AG09319 (cell line): ENCODE measurements at regions not wholly inside any gene's neighbourhood (a gene's known extent, or its start where the extent isn't known, plus 50 kb on each side); places are given as distances from the start of the nearest gene placed in this dataset.

Experiments used
- DNase-seq: peaks from one replicate; pipeline ENCODE4 v3.0.0-alpha.2; 2010; ENCODE audit warnings: low read depth; ENCODE audit errors: extremely low read depth
- CTCF ChIP-seq: IDR thresholded peaks from 2 replicates; pipeline ENCODE4 v1.5.1; 2011; ENCODE audit warnings: low read depth, mild to moderate bottlenecking, inconsistent platforms, low read length, moderate library complexity

DNA sequence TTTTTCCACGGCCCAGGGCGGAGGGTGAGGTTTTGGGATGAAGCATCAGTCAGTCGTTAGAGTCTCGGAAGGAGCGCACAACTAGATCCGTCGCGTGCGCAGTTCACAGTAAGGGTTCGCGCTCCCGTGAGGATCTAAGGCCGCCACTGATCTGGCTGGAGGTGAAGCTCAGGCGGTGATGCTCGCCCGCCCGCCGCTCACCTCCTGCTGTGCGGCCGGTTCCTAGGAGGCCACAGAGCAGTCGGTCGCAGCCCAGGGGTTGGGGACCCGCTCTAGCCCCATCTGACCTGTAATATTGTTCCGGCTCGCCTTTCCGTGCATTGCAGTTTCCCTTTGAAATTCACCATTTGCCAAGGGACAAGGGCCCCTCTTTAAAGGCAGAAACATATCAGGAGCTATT, 244.7 kb downstream of the TFAP2C start:
- no peak for TF ChIP-seq CTCF
- no peak for DNase-seq

DNA sequence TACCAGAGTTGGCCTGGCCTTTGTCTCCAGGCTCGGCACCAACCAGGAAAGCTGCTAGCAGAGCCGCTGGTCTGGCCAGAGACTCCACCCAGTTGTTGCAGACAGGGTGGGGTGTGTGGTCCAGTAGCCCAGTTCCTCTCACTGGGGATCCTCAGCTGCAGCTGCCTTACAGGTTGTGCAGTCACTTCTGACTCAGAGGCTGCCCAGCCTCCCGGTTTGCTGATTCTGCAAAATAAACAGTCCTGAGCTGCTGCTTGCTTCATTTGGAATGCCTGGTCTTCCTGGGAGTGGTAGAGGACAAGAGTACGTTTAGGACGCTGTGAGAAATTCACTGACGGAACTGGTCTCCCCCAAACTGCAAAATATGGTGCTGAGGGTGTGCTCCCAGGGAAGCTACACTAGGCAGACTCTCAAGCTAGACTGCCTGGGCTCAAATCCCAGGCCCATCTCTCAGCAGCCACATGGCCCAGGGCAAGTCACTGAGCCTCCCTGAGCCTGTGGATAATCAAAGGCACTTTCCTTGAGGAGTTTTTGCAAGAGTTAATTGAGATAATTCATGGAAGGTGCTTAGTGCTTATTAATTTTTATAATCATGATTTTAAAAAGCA, 246.1 kb downstream of the TFAP2C start:
- TF ChIP-seq CTCF, result no peak
- no peak for DNase-seq

- no peak for DNase-seq
- TF ChIP-seq CTCF, result no peak
These were observed 246.7 kb downstream of the TFAP2C start for GRCh38 chr20:56875803-56876202.

DNA sequence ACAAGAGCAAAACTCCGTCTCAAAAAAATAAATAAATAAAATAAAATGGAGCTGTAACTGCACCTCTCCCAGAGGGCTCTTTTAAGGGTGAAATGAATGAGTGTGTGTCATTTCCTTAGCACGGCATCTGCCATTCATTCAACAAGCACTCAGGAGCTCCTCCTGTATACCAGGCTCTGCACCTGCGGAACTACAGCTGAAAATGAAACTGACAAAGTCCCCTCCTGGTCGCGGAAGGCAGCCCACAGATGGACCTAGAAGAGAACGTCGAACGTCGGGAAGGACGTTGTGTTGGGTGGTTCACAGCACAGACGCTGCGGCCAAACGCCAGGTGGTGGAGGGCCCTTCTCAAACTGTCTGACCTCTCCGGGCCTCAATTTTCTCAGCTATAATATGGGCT, 256.4 kb downstream of the TFAP2C start:
- TF ChIP-seq CTCF, result no peak
- DNase-seq, result no peak

- no peak for TF ChIP-seq CTCF
- DNase-seq, result no peak
These were observed 260.9 kb downstream of the TFAP2C start for GRCh38 chr20:56890011-56890410.

DNA sequence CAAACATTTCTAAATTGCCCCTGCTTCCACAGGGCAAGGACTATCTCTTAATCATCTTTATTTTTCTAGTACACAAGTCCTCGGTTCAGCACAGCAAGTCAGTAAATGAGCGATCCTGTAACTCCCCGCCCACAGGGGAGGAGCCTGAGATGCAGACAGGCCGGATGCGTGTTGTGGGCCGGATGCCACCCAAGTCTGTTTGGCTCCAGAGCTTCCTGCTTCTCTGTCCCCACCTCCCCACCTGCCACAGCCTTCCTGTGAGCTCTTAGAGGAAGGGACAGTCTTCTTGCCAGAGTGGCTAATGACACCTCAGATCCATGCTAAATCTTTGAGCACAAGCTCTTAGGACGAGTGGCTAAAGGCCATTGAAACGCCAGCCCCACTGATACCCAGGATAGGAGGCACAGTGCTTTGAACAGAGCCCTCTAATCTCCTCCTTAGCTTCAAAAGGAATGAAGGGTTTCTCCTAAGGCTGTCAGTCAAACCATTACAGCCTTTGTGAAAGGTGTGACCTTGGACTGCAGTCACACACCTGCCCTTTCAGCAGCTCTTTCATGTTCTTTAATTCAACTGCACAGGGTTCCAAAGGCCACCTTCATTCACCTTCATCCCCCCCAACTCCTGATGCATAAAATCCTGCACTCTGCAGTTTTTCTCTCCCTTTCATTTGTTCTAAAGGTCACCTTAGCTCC, 264.3 kb downstream of the TFAP2C start:
- TF ChIP-seq CTCF, result no peak
- DNase-seq, result no peak

GRCh38 chr20:56896447-56896846, 267.3 kb downstream of the TFAP2C start:
- TF ChIP-seq CTCF, result no peak

More at GRCh38 chr20:56896447-56896846, 267.3 kb downstream of the TFAP2C start:
- DNase-seq, result no peak
